Mesenchymal stem cell (in vitro differentiated cells and primary cell): ENCODE measurements at regions not wholly inside any gene's neighbourhood (a gene's known extent, or its start where the extent isn't known, plus 50 kb on each side); places are given as distances from the start of the nearest gene placed in this dataset.

Source experiments
- DNase-seq: peaks from one replicate; pipeline ENCODE4 v3.0.0-alpha.2; 2013
- H2AFZ ChIP-seq: one replicate; pipeline ENCODE4 v1.6.1; 2013; ENCODE audit warnings: low read depth, mild to moderate bottlenecking, control low read depth, inconsistent platforms, low read length, moderate library complexity
- H2AK5ac ChIP-seq: 2 replicates; pipeline ENCODE4 v1.6.1; 2013; ENCODE audit warnings: low read length, moderate library complexity, mild to moderate bottlenecking, inconsistent platforms; ENCODE audit not compliant: severe bottlenecking
- H2BK120ac ChIP-seq: one replicate; pipeline ENCODE4 v1.6.1; 2013; ENCODE audit warnings: low read depth, mild to moderate bottlenecking, inconsistent platforms, low read length, moderate library complexity
- H2BK12ac ChIP-seq, 2 experiments: one replicate each; pipeline ENCODE4 v1.6.1; 2013; ENCODE audit warnings: inconsistent platforms in 2 of 2, low read length in 2 of 2, mild to moderate bottlenecking in 2 of 2, moderate library complexity in 2 of 2, control low read depth in 1 of 2
- H2BK15ac ChIP-seq: one replicate; pipeline ENCODE4 v1.6.1; 2013; ENCODE audit warnings: mild to moderate bottlenecking, low read depth, inconsistent platforms; ENCODE audit not compliant: poor library complexity, severe bottlenecking
- H2BK5ac ChIP-seq: 2 replicates; pipeline ENCODE4 v1.6.1; 2013; ENCODE audit warnings: low read depth, mild to moderate bottlenecking, low read length, control low read depth, inconsistent platforms; ENCODE audit not compliant: poor library complexity, severe bottlenecking
- H3K14ac ChIP-seq, 2 experiments: one replicate each; pipeline ENCODE4 v1.6.1; 2013; ENCODE audit warnings: inconsistent platforms in 2 of 2, low read length in 2 of 2, control low read depth in 1 of 2, mild to moderate bottlenecking in 1 of 2, moderate library complexity in 1 of 2
- H3K18ac ChIP-seq, 2 experiments: one replicate each; pipeline ENCODE4 v1.6.1; 2013; ENCODE audit warnings: inconsistent platforms in 2 of 2, low read length in 2 of 2, control low read depth in 1 of 2, low read depth in 1 of 2, mild to moderate bottlenecking in 1 of 2
- H3K23ac ChIP-seq, 2 experiments: one replicate each; pipeline ENCODE4 v1.6.1; 2013; ENCODE audit warnings: inconsistent platforms in 2 of 2, low read length in 2 of 2, mild to moderate bottlenecking in 2 of 2, moderate library complexity in 2 of 2, control low read depth in 1 of 2
- H3K27ac ChIP-seq: 2 replicates; pipeline ENCODE4 v1.5.1; 2013; ENCODE audit warnings: mild to moderate bottlenecking, moderate library complexity, low read length, control low read depth, inconsistent platforms; ENCODE audit not compliant: poor library complexity, severe bottlenecking
- H3K27me3 ChIP-seq, 2 experiments: 2 replicates each; pipeline versions ENCODE4 v1.6.1 to v1.7.0; 2013; ENCODE audit warnings: low read length in 2 of 2, mild to moderate bottlenecking in 2 of 2, moderate library complexity in 2 of 2, control low read depth in 1 of 2, inconsistent platforms in 1 of 2; ENCODE audit not compliant: control insufficient read depth in 1 of 2, insufficient read depth in 1 of 2
- H3K36me3 ChIP-seq, 2 experiments: 2 replicates each; pipeline versions ENCODE4 v1.6.1 to v1.7.0; 2013; ENCODE audit warnings: low read length in 2 of 2, control low read depth in 1 of 2, inconsistent platforms in 1 of 2, low read depth in 1 of 2, mild to moderate bottlenecking in 1 of 2; ENCODE audit not compliant: insufficient read depth in 2 of 2, control insufficient read depth in 1 of 2
- H3K4ac ChIP-seq, 2 experiments: one replicate each; pipeline ENCODE4 v1.6.1; 2013; ENCODE audit warnings: inconsistent platforms in 2 of 2, low read length in 2 of 2, mild to moderate bottlenecking in 2 of 2, moderate library complexity in 2 of 2, control low read depth in 1 of 2, low read depth in 1 of 2
- H3K4me1 ChIP-seq: 2 replicates; pipeline ENCODE4 v1.6.1; 2013; ENCODE audit warnings: low read depth, low read length, control low read depth; ENCODE audit not compliant: control insufficient read depth, insufficient read depth
- H3K4me2 ChIP-seq: 2 replicates; pipeline ENCODE4 v1.6.1; 2013; ENCODE audit warnings: low read length, mild to moderate bottlenecking, inconsistent platforms; ENCODE audit not compliant: poor library complexity, severe bottlenecking
- H3K4me3 ChIP-seq, 2 experiments: 2 replicates each; pipeline versions ENCODE4 v1.5.1 to v1.7.0; 2013; ENCODE audit warnings: low read length in 2 of 2, mild to moderate bottlenecking in 2 of 2, control low read depth in 1 of 2, low read depth in 1 of 2; ENCODE audit not compliant: insufficient read depth in 1 of 2
- H3K79me1 ChIP-seq: replicated peaks from 2 replicates; pipeline ENCODE4 v1.6.1; 2013; ENCODE audit warnings: mild to moderate bottlenecking, control low read depth, low read length, inconsistent platforms; ENCODE audit not compliant: poor library complexity, severe bottlenecking
- H3K9ac ChIP-seq: 2 replicates; pipeline ENCODE4 v1.7.0; 2013; ENCODE audit warnings: mild to moderate bottlenecking, low read length, moderate library complexity
- H3K9me3 ChIP-seq: 2 replicates; pipeline ENCODE4 v1.7.0; 2013; ENCODE audit warnings: mild to moderate bottlenecking, low read length; ENCODE audit not compliant: control insufficient read depth
- H4K8ac ChIP-seq: one replicate; pipeline ENCODE4 v1.6.1; 2013; ENCODE audit warnings: inconsistent platforms, mild to moderate bottlenecking, low read length, moderate library complexity
- H4K91ac ChIP-seq: one replicate; pipeline ENCODE4 v1.6.1; 2013; ENCODE audit warnings: mild to moderate bottlenecking, low read length, inconsistent platforms
- WGBS: methylation state at CpG from one replicate; pipeline ENCODE4 v1.1.7; 2013; ENCODE audit warnings: mixed read lengths; 5-methylcytosine and 5-hydroxymethylcytosine counted together

DNA sequence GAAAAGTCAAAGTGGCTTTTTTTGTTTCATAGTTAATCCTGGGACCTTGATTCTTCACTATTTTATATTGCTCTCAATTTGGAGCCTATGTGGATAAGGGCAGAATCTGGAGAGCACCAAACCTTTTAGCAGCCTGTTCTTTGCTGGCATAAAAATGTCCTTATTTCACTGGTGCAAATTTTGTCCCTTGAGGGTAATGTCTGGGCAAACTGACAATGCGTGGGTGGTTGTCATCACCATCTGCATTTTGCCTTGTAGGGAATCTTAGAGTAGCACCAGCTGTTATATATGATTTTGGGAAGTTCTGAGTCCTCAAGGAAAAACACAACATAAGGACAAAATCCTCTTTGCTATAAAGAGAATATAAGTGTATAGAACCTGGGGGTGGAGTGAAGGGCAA lies 336.9 kb upstream of the HTR2A start:
- Histone ChIP-seq H3K4me3 (no peak overlapping the region), H3K36me3 (no peaks in the 10 kb centered on the region), H3K9me3 (peaks cover 36% of the 10 kb centered on the region), H3K23ac (no peak overlapping the region), H3K18ac (no peak overlapping the region), H2BK5ac (no peak overlapping the region), H3K79me1 (no peaks in the 10 kb centered on the region), H4K91ac (no peak overlapping the region), H2BK120ac (no peak overlapping the region), H3K14ac (no peak overlapping the region), H3K27me3 (no peaks in the 10 kb centered on the region), H3K27ac (no peak overlapping the region), H3K4me1 (no peaks in the 10 kb centered on the region), H2BK15ac (no peak overlapping the region), H4K8ac (no peak overlapping the region), H3K9ac (no peak overlapping the region), H3K4ac (no peak overlapping the region), H2AFZ (no peak overlapping the region), H3K4me2 (no peak overlapping the region), H2BK12ac (no peak overlapping the region), H2AK5ac (no peak overlapping the region)
- no peak for DNase-seq
- 100% methylated on average over 1 of the region's 1 CpG for WGBS

- Histone ChIP-seq H3K27me3 (no peaks in the 10 kb centered on the region), H3K9ac (no peak overlapping the region), H3K18ac (no peak overlapping the region), H3K79me1 (no peaks in the 10 kb centered on the region), H2AFZ (no peak overlapping the region), H3K27ac (no peak overlapping the region), H3K9me3 (peaks cover 47% of the 10 kb centered on the region), H3K4me3 (no peak overlapping the region), H2BK5ac (no peak overlapping the region), H3K4me1 (no peaks in the 10 kb centered on the region), H3K14ac (no peak overlapping the region), H4K8ac (no peak overlapping the region), H3K23ac (no peak overlapping the region), H2BK120ac (no peak overlapping the region), H3K4me2 (no peak overlapping the region), H3K36me3 (no peaks in the 10 kb centered on the region), H2AK5ac (no peak overlapping the region), H2BK12ac (no peak overlapping the region), H4K91ac (no peak overlapping the region), H2BK15ac (no peak overlapping the region), H3K4ac (no peak overlapping the region)
- no peak for DNase-seq
- 62% methylated on average over 1 of the region's 4 CpGs for WGBS
These were observed 335.7 kb upstream of the HTR2A start for GRCh38 chr13:47232516-47232915.

GRCh38 chr13:47230155-47230554 lies 333.3 kb upstream of the HTR2A start:
- Histone ChIP-seq H3K36me3 (no peaks in the 10 kb centered on the region), H4K91ac (no peak overlapping the region)
- WGBS: no CpG with 5 or more reads among the region's 2 CpGs

GRCh38 chr13:47226516-47226915 lies 329.7 kb upstream of the HTR2A start:
- no peaks in the 10 kb centered on the region for H3K4me1 ChIP-seq
- H2BK120ac ChIP-seq: no peak overlapping the region
- H4K91ac ChIP-seq: no peak overlapping the region
- no peaks in the 10 kb centered on the region for H3K79me1 ChIP-seq
- no peak overlapping the region for H3K9ac ChIP-seq
- H3K9me3 ChIP-seq: peaks cover 37% of the 10 kb centered on the region
- no peak overlapping the region for H4K8ac ChIP-seq
- no peaks in the 10 kb centered on the region for H3K36me3 ChIP-seq
- no peak overlapping the region for H3K4me3 ChIP-seq
- no peak overlapping the region for H3K27ac ChIP-seq
- no peak overlapping the region for H3K4me2 ChIP-seq
- no peaks in the 10 kb centered on the region for H3K27me3 ChIP-seq
- no peak overlapping the region for H3K14ac ChIP-seq
- no peak overlapping the region for H3K23ac ChIP-seq
- H2BK5ac ChIP-seq: no peak overlapping the region
- no peak overlapping the region for H2AK5ac ChIP-seq
- no peak overlapping the region for H2BK15ac ChIP-seq
- H3K4ac ChIP-seq: no peak overlapping the region
- no peak overlapping the region for H2AFZ ChIP-seq
- no peak overlapping the region for H3K18ac ChIP-seq
- no peak overlapping the region for H2BK12ac ChIP-seq
- DNase-seq: peak; percentile 33

More at GRCh38 chr13:47230155-47230554, 333.3 kb upstream of the HTR2A start:
- Histone ChIP-seq H3K27ac (no peak overlapping the region), H3K4me1 (no peaks in the 10 kb centered on the region), H3K9me3 (peaks cover 47% of the 10 kb centered on the region), H2BK120ac (no peak overlapping the region), H3K4me2 (no peak overlapping the region), H2AFZ (no peak overlapping the region), H3K18ac (no peak overlapping the region), H3K4ac (no peak overlapping the region), H3K23ac (no peak overlapping the region), H2AK5ac (no peak overlapping the region), H3K14ac (no peak overlapping the region), H3K4me3 (no peak overlapping the region), H2BK5ac (no peak overlapping the region), H4K8ac (no peak overlapping the region), H3K79me1 (no peaks in the 10 kb centered on the region), H3K27me3 (no peaks in the 10 kb centered on the region), H2BK12ac (no peak overlapping the region), H3K9ac (no peak overlapping the region), H2BK15ac (no peak overlapping the region)
- peak; percentile 6 for DNase-seq
